ENCODE measurements at regions not wholly inside any gene's neighbourhood (a gene's known extent, or its start where the extent isn't known, plus 50 kb on each side); places are given as distances from the start of the nearest gene placed in this dataset.

DNA sequence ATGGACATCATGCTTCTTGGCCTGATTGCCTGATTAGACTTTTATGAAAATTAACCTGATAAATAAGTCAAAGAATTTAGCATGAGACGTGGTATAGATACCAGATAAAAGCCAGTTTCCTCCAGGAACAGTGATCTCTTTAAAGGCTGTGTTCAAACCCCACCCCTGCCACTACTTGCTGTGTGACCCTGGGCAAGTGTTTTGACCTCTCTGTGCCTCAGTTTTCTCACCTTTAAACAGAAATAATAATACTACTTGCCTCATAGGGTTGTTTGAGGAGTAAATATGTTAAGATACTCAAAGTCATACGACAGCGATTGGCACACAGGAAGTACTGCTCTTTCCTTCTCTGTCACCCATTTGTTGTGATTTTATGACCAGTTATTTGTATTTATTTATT is 115.5 kb downstream of the MAF start:
- TF ChIP-seq, protein P1, sequence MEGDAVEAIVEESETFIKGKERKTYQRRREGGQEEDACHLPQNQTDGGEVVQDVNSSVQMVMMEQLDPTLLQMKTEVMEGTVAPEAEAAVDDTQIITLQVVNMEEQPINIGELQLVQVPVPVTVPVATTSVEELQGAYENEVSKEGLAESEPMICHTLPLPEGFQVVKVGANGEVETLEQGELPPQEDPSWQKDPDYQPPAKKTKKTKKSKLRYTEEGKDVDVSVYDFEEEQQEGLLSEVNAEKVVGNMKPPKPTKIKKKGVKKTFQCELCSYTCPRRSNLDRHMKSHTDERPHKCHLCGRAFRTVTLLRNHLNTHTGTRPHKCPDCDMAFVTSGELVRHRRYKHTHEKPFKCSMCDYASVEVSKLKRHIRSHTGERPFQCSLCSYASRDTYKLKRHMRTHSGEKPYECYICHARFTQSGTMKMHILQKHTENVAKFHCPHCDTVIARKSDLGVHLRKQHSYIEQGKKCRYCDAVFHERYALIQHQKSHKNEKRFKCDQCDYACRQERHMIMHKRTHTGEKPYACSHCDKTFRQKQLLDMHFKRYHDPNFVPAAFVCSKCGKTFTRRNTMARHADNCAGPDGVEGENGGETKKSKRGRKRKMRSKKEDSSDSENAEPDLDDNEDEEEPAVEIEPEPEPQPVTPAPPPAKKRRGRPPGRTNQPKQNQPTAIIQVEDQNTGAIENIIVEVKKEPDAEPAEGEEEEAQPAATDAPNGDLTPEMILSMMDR (conservative IDR thresholded peaks at IDR 0.05 in 1 of 2, IDR thresholded peaks at IDR 0.05 in 1 of 2; ENCODE audit: extremely low read depth in 1 of 2, insufficient read depth in 1 of 2, low read depth in 1 of 2, low read length in 2 of 2): no peak
- no peak for TF ChIP-seq EZH2 (IDR thresholded peaks at IDR 0.05; ENCODE audit: borderline replicate concordance, low read length)
